Osteocyte (in vitro differentiated cells): ENCODE measurements at regions not wholly inside any gene's neighbourhood (a gene's known extent, or its start where the extent isn't known, plus 50 kb on each side); places are given as distances from the start of the nearest gene placed in this dataset.
A peak's percentile ranks its signal among the peaks of the same experiment; 100 is the strongest.

Experiments used
- DNase-seq: peaks from one replicate; pipeline ENCODE4 v3.0.0; 2021; ENCODE audit warnings: mixed read lengths; ENCODE audit not compliant: unreplicated experiment; ENCODE audit errors: extremely low spot score
- H3K27ac Mint-ChIP-seq: one replicate; pipeline ENCODE4 v1.8.0; 2021; ENCODE audit warnings: mild to moderate bottlenecking, mixed read lengths; ENCODE audit not compliant: unreplicated experiment
- H3K27me3 Mint-ChIP-seq: one replicate; pipeline ENCODE4 v1.8.0; 2021; ENCODE audit warnings: mixed read lengths; ENCODE audit not compliant: unreplicated experiment
- H3K36me3 Mint-ChIP-seq: one replicate; pipeline ENCODE4 v1.8.0; 2021; ENCODE audit warnings: mixed read lengths; ENCODE audit not compliant: unreplicated experiment
- H3K4me1 Mint-ChIP-seq: one replicate; pipeline ENCODE4 v1.8.0; 2021; ENCODE audit warnings: mixed read lengths; ENCODE audit not compliant: unreplicated experiment
- H3K4me3 Mint-ChIP-seq: one replicate; pipeline ENCODE4 v1.8.0; 2021; ENCODE audit warnings: mild to moderate bottlenecking, moderate library complexity, mixed read lengths; ENCODE audit not compliant: unreplicated experiment
- H3K9me3 Mint-ChIP-seq: one replicate; pipeline ENCODE4 v1.8.0; 2021; ENCODE audit warnings: mixed read lengths; ENCODE audit not compliant: unreplicated experiment
- TF ChIP-seq, protein P1 (sequence below): fragments of 200-600 bp; sonication (generic); IDR thresholded peaks from 2 replicates; pipeline ENCODE4 v1.5.0; 2021; ENCODE audit warnings: antibody characterized with exemption, mild to moderate bottlenecking, moderate library complexity

DNA sequence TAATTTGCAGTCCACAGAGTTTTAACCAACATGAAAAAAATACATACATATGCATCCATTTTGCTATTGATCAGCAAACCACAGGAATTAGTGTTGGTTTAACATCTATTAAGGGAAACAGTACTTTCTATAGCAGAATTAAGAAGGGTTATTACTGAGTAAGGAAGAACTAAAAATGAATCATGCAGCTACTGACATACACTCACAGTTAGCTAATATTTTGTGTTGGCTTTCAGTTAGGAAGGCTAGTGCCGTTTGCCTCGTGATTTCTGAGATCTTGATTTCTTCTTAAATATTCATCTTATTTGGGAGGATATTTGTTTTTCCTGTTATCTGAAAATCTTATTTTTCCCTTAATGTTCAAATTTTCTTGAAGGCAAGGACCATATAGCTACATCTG lies 423.4 kb downstream of the NOVA1 start:
- no peak for DNase-seq
- Mint-ChIP-seq H3K27me3 (no peaks in the 10 kb centered on the region), H3K36me3 (no peaks in the 10 kb centered on the region), H3K9me3 (no peaks in the 10 kb centered on the region), H3K27ac (no peak overlapping the region), H3K4me3 (no peak overlapping the region), H3K4me1 (no peaks in the 10 kb centered on the region)
- TF ChIP-seq, protein P1, sequence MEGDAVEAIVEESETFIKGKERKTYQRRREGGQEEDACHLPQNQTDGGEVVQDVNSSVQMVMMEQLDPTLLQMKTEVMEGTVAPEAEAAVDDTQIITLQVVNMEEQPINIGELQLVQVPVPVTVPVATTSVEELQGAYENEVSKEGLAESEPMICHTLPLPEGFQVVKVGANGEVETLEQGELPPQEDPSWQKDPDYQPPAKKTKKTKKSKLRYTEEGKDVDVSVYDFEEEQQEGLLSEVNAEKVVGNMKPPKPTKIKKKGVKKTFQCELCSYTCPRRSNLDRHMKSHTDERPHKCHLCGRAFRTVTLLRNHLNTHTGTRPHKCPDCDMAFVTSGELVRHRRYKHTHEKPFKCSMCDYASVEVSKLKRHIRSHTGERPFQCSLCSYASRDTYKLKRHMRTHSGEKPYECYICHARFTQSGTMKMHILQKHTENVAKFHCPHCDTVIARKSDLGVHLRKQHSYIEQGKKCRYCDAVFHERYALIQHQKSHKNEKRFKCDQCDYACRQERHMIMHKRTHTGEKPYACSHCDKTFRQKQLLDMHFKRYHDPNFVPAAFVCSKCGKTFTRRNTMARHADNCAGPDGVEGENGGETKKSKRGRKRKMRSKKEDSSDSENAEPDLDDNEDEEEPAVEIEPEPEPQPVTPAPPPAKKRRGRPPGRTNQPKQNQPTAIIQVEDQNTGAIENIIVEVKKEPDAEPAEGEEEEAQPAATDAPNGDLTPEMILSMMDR = no peak

DNA sequence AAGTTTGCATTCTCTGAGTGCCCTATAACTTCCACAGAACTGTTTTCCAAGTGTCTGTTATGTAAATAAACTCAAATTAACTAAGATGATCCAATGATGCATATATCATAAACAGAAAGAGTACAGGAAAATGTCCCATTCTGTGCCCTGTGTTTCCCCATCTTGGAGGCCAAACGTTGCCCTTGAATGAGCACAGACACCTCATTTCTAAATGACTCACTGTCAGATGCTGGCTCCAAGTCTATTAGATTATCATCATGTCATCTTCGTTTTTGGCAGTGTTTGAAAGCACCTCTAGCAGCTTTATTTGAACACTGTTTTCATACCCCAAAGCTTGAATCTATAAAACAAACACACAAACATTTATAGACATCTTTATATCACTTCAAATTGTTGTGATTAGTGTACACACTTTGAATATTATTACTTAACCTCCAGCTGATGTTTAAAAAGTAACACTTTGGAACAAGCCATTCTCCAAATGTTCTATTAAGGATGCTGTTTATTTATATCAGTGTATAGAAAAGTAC lies 424.2 kb downstream of the NOVA1 start:
- no peaks in the 10 kb centered on the region for H3K9me3 Mint-ChIP-seq
- no peak overlapping the region for H3K27ac Mint-ChIP-seq
- no peak overlapping the region for H3K4me3 Mint-ChIP-seq

DNA sequence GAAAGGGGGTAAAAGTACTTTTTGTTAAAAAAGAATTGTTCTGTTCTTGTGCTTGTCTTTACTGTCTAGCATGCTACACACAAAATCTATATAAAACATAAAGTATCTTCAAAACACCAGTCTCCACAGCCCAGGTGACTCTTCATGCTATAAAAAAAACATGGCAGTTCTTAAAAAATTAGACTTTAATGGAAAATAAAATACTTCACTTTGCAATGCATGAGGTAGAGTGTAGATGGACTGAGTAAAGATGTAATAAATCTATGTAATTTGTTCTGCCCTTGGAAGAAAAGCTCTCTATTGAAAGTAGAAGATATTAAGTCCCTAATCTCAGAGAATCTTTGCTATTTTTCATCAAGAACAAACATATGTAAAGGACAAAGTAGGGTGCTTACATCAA lies 425.4 kb downstream of the NOVA1 start:
- Mint-ChIP-seq H3K9me3 (no peaks in the 10 kb centered on the region), H3K27me3 (no peaks in the 10 kb centered on the region), H3K36me3 (no peaks in the 10 kb centered on the region), H3K27ac (no peak overlapping the region), H3K4me3 (no peak overlapping the region), H3K4me1 (no peaks in the 10 kb centered on the region)
- no peak for DNase-seq
- TF ChIP-seq, protein P1 = no peak

More for the DNA sequence above, 424.2 kb downstream of the NOVA1 start:
- no peak for DNase-seq
- no peaks in the 10 kb centered on the region for H3K4me1 Mint-ChIP-seq
- TF ChIP-seq, protein P1 = no peak
- no peaks in the 10 kb centered on the region for H3K36me3 Mint-ChIP-seq
- H3K27me3 Mint-ChIP-seq = no peaks in the 10 kb centered on the region

DNA sequence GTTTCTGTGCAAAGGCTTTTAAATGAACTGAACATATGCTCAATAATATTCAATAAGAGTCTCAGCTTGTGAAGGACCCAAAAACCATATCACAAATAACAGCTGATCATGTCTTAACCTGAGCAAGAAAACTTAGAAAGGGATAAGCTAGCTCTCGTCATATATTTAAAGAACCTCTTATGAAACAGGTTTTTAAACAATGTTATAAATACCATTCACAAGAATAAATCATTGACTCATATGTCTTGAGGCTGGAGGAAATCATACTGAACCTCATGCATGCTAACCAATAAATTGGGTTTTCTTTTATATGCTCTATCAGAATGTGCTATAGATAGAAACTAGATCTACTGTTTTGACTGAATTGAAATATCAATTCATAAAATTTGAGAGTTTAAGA lies 426.9 kb downstream of the NOVA1 start:
- no peaks in the 10 kb centered on the region for H3K27me3 Mint-ChIP-seq
- DNase-seq = no peak
- H3K4me1 Mint-ChIP-seq = no peaks in the 10 kb centered on the region
- TF ChIP-seq, protein P1 = no peak
- H3K4me3 Mint-ChIP-seq = no peak overlapping the region
- no peaks in the 10 kb centered on the region for H3K36me3 Mint-ChIP-seq
- H3K9me3 Mint-ChIP-seq = no peaks in the 10 kb centered on the region
- H3K27ac Mint-ChIP-seq = no peak overlapping the region

DNA sequence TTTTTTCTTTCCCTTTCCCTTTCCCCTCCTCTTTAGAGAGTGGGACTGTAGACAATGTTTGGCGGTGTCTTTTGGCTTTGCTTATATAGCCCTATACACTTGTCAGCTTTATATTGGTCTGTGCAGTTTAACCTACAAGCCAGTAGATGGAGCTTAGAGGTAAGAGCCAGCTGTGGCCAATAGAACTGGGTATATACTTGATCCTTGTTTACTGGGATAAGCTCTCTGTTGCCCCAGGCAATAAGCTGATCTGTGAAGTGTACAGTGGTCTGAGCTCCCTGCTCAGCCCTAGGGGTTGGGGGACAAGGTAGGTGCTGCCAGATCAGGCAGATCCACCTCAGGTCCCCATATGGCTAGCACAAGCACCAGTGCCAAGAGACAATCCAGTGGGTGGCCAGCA lies 434.1 kb downstream of the NOVA1 start:
- Mint-ChIP-seq H3K9me3 (peaks cover 4% of the 10 kb centered on the region), H3K4me1 (no peaks in the 10 kb centered on the region), H3K27me3 (no peaks in the 10 kb centered on the region), H3K4me3 (no peak overlapping the region), H3K27ac (no peak overlapping the region), H3K36me3 (no peaks in the 10 kb centered on the region)
- no peak for DNase-seq
- TF ChIP-seq, protein P1 = peak; percentile 40
